GM12865 (cell line): ENCODE measurements at regions not wholly inside any gene's neighbourhood (a gene's known extent, or its start where the extent isn't known, plus 50 kb on each side); places are given as distances from the start of the nearest gene placed in this dataset.

Experiments used
- DNase-seq: peaks from one replicate; pipeline ENCODE4 v3.0.0; 2010; ENCODE audit warnings: low read depth
- H3K4me3 ChIP-seq: 2 replicates; pipeline ENCODE4 v1.5.1; 2011; ENCODE audit warnings: mild to moderate bottlenecking, low read depth, low read length, control low read depth
- TF ChIP-seq, protein P1 (sequence below): IDR thresholded peaks from 2 replicates; pipeline ENCODE4 v1.5.1; 2011; ENCODE audit warnings: low read length, control low read depth, low read depth, inconsistent platforms; ENCODE audit not compliant: insufficient read depth; ENCODE audit errors: missing control alignments

DNA sequence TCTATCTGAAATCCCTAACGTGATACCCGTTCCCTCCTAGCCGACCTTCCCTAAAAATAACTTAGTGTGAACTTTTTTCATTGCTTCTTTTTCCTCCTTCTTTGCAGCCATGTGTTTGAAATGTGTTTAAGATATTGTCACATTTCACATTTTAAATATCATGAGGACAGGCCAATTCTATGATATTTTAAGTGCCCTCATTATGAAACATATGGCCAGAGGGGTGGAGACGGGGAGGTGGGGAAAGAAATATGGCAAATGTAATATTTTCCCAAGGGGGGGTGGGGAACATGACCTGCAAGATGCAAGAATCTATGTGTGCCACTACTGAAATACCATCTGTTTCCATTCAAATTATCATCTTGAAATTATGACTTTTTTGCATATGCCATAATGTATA, 1039.2 kb downstream of the AGBL1 start:
- DNase-seq, result no peak
- H3K4me3 ChIP-seq, result no peak overlapping the region
- TF ChIP-seq, protein P1, sequence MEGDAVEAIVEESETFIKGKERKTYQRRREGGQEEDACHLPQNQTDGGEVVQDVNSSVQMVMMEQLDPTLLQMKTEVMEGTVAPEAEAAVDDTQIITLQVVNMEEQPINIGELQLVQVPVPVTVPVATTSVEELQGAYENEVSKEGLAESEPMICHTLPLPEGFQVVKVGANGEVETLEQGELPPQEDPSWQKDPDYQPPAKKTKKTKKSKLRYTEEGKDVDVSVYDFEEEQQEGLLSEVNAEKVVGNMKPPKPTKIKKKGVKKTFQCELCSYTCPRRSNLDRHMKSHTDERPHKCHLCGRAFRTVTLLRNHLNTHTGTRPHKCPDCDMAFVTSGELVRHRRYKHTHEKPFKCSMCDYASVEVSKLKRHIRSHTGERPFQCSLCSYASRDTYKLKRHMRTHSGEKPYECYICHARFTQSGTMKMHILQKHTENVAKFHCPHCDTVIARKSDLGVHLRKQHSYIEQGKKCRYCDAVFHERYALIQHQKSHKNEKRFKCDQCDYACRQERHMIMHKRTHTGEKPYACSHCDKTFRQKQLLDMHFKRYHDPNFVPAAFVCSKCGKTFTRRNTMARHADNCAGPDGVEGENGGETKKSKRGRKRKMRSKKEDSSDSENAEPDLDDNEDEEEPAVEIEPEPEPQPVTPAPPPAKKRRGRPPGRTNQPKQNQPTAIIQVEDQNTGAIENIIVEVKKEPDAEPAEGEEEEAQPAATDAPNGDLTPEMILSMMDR, result no peak

DNA sequence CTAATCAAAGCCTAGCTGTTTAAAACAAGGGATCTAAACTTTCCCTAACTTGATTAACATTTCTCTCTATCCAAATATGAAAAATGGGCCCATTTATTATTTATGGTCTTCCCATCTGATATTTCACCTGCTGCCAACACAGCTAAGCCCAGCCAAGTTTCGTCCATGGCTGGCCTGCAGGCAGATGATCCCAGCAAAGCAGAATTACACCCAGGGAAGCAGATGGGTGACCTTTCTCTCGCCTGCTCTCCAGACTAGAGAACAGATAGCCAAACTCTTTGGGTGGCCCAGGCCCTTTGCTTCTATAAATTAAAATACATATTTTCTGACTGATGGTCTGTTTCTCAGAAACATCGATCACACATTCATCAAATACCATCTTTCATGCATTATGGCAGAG, 1038.8 kb downstream of the AGBL1 start:
- TF ChIP-seq, protein P1, result no peak
- DNase-seq, result no peak
- no peak overlapping the region for H3K4me3 ChIP-seq

DNA sequence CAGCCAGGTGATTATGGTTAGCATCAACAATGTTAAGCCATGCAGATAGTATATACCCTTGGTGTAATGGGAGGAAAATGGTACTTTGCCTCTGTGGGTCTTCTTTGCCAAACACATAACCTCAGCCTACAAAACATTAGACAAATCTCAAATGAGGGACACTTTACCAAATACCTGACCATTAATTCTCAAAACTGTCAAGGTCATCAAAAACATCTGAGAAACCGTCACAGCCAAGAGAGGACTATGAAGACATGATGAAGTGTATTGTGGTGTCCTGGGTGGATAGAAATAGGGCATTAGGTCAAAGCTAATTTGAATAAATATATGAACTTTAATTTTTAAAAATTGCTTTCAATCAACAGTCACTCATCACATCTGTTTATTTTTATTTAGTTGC, 1036.1 kb downstream of the AGBL1 start:
- DNase-seq, result no peak
- H3K4me3 ChIP-seq, result no peak overlapping the region
- TF ChIP-seq, protein P1, result no peak

DNA sequence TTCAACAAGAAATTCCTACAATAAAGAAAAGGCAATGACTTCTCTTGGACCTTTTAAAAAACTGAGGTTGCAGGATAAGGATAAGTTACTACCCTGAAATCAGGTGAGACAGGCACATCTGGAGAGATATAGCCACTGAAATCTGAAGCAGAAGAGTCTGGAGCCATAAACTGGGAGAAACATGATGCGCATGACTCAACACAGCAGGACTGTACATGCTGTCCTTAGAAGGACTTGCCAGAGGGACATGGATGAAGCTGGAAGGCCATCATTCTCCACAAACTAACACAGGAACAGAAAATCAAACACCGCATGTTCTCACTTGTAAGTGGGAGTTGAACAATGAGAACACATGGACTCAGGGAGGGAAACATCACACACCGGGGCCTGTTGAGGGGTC, 1020.2 kb downstream of the AGBL1 start:
- TF ChIP-seq, protein P1, result no peak
- H3K4me3 ChIP-seq, result no peak overlapping the region
- DNase-seq, result no peak

DNA sequence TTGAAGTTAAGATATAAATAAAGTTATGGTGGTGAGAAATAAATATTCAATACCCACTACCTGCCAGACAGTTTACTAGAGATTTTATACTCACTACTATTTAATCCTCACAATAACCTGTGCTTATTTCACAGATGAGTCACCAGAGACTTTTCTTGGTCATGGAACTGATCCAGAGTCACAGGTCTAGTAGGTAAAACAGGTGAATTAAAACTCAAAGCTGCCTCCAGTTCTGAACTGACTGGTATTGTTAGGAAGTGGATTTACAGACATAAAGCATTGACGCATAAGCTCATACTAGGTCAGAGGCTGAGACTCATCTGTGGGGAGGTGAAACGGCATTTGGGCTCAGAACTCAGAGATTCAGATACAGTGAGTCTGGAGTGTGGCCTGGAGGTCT, 1009.9 kb downstream of the AGBL1 start:
- TF ChIP-seq, protein P1, result no peak
- H3K4me3 ChIP-seq, result no peak overlapping the region
- no peak for DNase-seq

DNA sequence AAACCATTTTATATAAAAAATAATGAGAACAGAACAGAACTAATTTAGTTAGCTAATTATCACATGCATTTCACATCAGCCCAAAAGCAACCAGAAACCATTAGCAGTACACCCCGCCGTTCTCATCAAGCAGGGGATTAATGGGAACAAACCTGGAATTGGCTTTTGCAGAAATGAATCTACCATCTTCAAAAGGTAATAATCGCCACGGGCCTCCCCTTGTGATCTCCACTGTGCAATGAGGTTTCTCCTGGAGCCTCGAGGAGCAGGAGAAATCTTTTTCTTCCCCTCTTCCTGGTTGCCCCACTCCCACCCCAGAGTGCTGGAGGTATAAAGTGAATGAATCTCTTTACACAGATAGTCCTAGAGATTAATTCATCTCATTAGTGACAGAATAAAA, 1003.5 kb downstream of the AGBL1 start:
- H3K4me3 ChIP-seq, result no peak overlapping the region
- TF ChIP-seq, protein P1, result no peak
- DNase-seq, result no peak

DNA sequence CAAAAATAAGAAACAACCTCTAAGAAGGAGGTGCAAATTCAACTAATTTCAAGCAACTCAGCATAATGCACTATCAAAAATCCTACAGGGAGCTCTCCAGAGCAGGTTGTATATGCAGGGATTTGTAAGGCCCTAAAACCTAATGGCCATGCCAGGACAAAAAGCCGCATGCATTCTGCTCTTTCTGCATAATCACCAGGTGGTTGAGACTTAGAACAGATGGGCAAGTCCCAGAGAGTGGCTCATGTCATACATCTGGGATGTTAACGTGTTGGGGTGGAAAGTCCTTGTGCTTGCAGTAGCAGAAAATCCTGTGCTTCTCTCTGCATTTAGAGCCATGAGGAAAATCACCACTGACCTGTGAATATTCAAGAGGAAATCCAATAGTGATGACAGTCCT, 1002.9 kb downstream of the AGBL1 start:
- TF ChIP-seq, protein P1, result no peak
- no peak overlapping the region for H3K4me3 ChIP-seq

More for the DNA sequence above, 1002.9 kb downstream of the AGBL1 start:
- DNase-seq, result no peak
